B cell (primary cell): ENCODE measurements at regions not wholly inside any gene's neighbourhood (a gene's known extent, or its start where the extent isn't known, plus 50 kb on each side); places are given as distances from the start of the nearest gene placed in this dataset.

Experiments used
- ATAC-seq: fragments of 200-7000 bp; cut with Tn5 transposase; one replicate; pipeline ENCODE4 v1.10.0; 2021; ENCODE audit warnings: low read depth, mild to moderate bottlenecking, moderate number of reproducible peaks, moderate library complexity
- CTCF ChIA-PET: fragments of 350-600 bp; sonication (Branson Sonifier 250); formaldehyde crosslinking; loops from one replicate; lab custom pipeline; 2021; ENCODE audit warnings: antibody characterized with exemption, inconsistent platforms; lab: Charles Lee
- POLR2A ChIA-PET: fragments of 350-600 bp; sonication (Branson Sonifier 250); formaldehyde crosslinking; loops from one replicate; lab custom pipeline; 2021; ENCODE audit warnings: antibody characterized with exemption; lab: Charles Lee
- DNase-seq: peaks from one replicate; pipeline ENCODE4 v3.0.0; 2013
- H2AFZ ChIP-seq: 2 replicates; pipeline ENCODE4 v1.6.1; 2012; ENCODE audit warnings: mild to moderate bottlenecking, low read depth, low read length; ENCODE audit not compliant: insufficient read depth, poor library complexity, severe bottlenecking
- H3K27ac ChIP-seq, 2 donors: 1 replicate in 1 of 2; 2 replicates in 1 of 2; pipeline ENCODE4 v1.5.1; 2012 to 2013; ENCODE audit warnings: low read length in 2 of 2, mild to moderate bottlenecking in 2 of 2, moderate library complexity in 1 of 2
- H3K27me3 ChIP-seq, 4 experiments: fragments of 200-600 bp in 1 of 4; sonication (generic) in 1 of 4; replicated peaks in 1 of 4; 1 replicate in 2 of 4; 2 replicates in 2 of 4; pipeline versions ENCODE4 v1.6.1 to v1.7.0; 2013 to 2016; ENCODE audit warnings: low read length in 3 of 4, mild to moderate bottlenecking in 2 of 4, mixed read lengths in 1 of 4, moderate library complexity in 1 of 4; ENCODE audit not compliant: insufficient read depth in 4 of 4, control insufficient read depth in 3 of 4; ENCODE audit errors: control extremely low read depth in 1 of 4
- H3K36me3 ChIP-seq, 2 experiments: replicated peaks in 1 of 2; 1 replicate in 1 of 2; 2 replicates in 1 of 2; pipeline versions ENCODE4 v1.6.1 to v1.7.1; 2013; ENCODE audit warnings: low read length in 1 of 2; ENCODE audit not compliant: insufficient read depth in 2 of 2, control insufficient read depth in 1 of 2; ENCODE audit errors: control extremely low read depth in 1 of 2, extremely low read depth in 1 of 2
- H3K4me1 ChIP-seq, 2 donors: fragments of 200-600 bp in 1 of 2; sonication (generic) in 1 of 2; 1 replicate in 1 of 2; 2 replicates in 1 of 2; pipeline versions ENCODE4 v1.5.1 to v1.6.1; 2013 to 2017; ENCODE audit warnings: low read length in 2 of 2; ENCODE audit not compliant: control insufficient read depth in 2 of 2, insufficient read depth in 2 of 2
- H3K4me2 ChIP-seq: replicated peaks from 2 replicates; pipeline ENCODE3; 2012; ENCODE audit warnings: mild to moderate bottlenecking, low read depth, low read length; ENCODE audit not compliant: poor library complexity, severe bottlenecking
- H3K4me3 ChIP-seq, 5 experiments: fragments of 200-600 bp in 1 of 5; sonication (generic) in 1 of 5; 1 replicate in 3 of 5; 2 replicates in 2 of 5; pipeline versions ENCODE4 v1.5.1 to v1.7.0; 2011 to 2016; ENCODE audit warnings: low read length in 4 of 5, mild to moderate bottlenecking in 4 of 5, low read depth in 2 of 5, control low read depth in 1 of 5, moderate library complexity in 1 of 5; ENCODE audit not compliant: insufficient read depth in 1 of 5; ENCODE audit errors: control extremely low read depth in 1 of 5, extremely low read depth in 1 of 5
- H3K79me2 ChIP-seq: fragments of 200-600 bp; sonication (generic); one replicate; pipeline ENCODE4 v1.6.0; 2016; ENCODE audit warnings: low read length; ENCODE audit not compliant: control insufficient read depth, insufficient read depth
- H3K9ac ChIP-seq: fragments of 200-600 bp; sonication (generic); 2 replicates; pipeline ENCODE4 v1.6.1; 2017; ENCODE audit warnings: mild to moderate bottlenecking, low read length, moderate library complexity
- H3K9me3 ChIP-seq, 3 donors: one replicate each; pipeline versions ENCODE4 v1.6.1 to v1.7.1; 2013; ENCODE audit warnings: low read length in 2 of 3; ENCODE audit not compliant: control insufficient read depth in 2 of 3, insufficient read depth in 1 of 3; ENCODE audit errors: control extremely low read depth in 1 of 3
- H4K20me1 ChIP-seq: 2 replicates; pipeline ENCODE4 v1.6.0; 2012; ENCODE audit warnings: mild to moderate bottlenecking, low read length; ENCODE audit not compliant: insufficient read depth, control insufficient read depth, poor library complexity, severe bottlenecking
- H3K27ac Mint-ChIP-seq: one replicate; pipeline ENCODE4 v1.8.0; 2021; ENCODE audit warnings: mixed read lengths
- H3K27me3 Mint-ChIP-seq: one replicate; pipeline ENCODE4 v1.8.0; 2021; ENCODE audit warnings: mixed read lengths
- H3K4me1 Mint-ChIP-seq: one replicate; pipeline ENCODE4 v1.8.0; 2021; ENCODE audit warnings: mixed read lengths
- H3K4me3 Mint-ChIP-seq: one replicate; pipeline ENCODE4 v1.8.0; 2021; ENCODE audit warnings: mixed read lengths
- H3K9me3 Mint-ChIP-seq: one replicate; pipeline ENCODE4 v1.8.0; 2022; ENCODE audit warnings: mixed read lengths; ENCODE audit not compliant: insufficient read depth
- CTCF ChIP-seq: fragments of 200-600 bp; IDR thresholded peaks from one replicate; pipeline ENCODE4 v1.8.0; 2022; ENCODE audit warnings: antibody characterized with exemption, mild to moderate bottlenecking
- EZH2 ChIP-seq: IDR thresholded peaks from 2 replicates; pipeline ENCODE4 v1.6.1; 2012; ENCODE audit warnings: borderline replicate concordance, low read depth, mild to moderate bottlenecking, moderate library complexity, low read length; ENCODE audit not compliant: insufficient read depth, poor library complexity, severe bottlenecking
- WGBS: methylation state at CpG from one replicate; pipeline ENCODE4 v1.1.5; 2013; ENCODE audit warnings: missing lambda C conversion rate; ENCODE audit not compliant: insufficient coverage; 5-methylcytosine and 5-hydroxymethylcytosine counted together
- intact Hi-C: fragments of 100-400 bp; cut with micrococcal nuclease; formaldehyde crosslinking; loops from one replicate; pipeline ENCODE4 v1.10.0; 2022

- no peaks in the 10 kb centered on the region for H3K4me1 Mint-ChIP-seq
- Histone ChIP-seq H3K27ac (no peak overlapping the region), H2AFZ (no peak overlapping the region), H3K4me3 (no peak overlapping the region), H3K9me3 (peaks cover 0 to 21% (median 0%) of the 10 kb centered on the region in 3 donors), H4K20me1 (no peaks in the 10 kb centered on the region), H3K4me2 (no peak overlapping the region), H3K36me3 (no peaks in the 10 kb centered on the region), H3K27me3 (no peaks in the 10 kb centered on the region), H3K4me1 (no peaks in the 10 kb centered on the region), H3K9ac (no peak overlapping the region), H3K79me2 (no peaks in the 10 kb centered on the region)
- TF ChIP-seq EZH2 (no peak), CTCF (no peak)
- CTCF ChIA-PET: no interaction called here
- H3K4me3 Mint-ChIP-seq: no peak overlapping the region
- H3K27ac Mint-ChIP-seq: no peak overlapping the region
- no peak for DNase-seq
- WGBS: 91% methylated on average over 23 of the region's 23 CpGs
- intact Hi-C loops: no loop called here
- H3K9me3 Mint-ChIP-seq: peaks cover 10% of the 10 kb centered on the region
- POLR2A ChIA-PET: no interaction called here
- no peak for ATAC-seq
- H3K27me3 Mint-ChIP-seq: no peaks in the 10 kb centered on the region
Observed at GRCh38 chr18:78765637-78766281, 213.9 kb upstream of the SALL3 start.

GRCh38 chr18:78766651-78767533 is 212.7 kb upstream of the SALL3 start:
- H3K4me2 ChIP-seq: no peak overlapping the region
- H3K27me3 ChIP-seq: no peaks in the 10 kb centered on the region
- H3K27ac ChIP-seq: no peak overlapping the region
- H3K4me1 Mint-ChIP-seq: no peaks in the 10 kb centered on the region
- no peak for ATAC-seq
- peaks cover 0 to 27% (median 0%) of the 10 kb centered on the region in 3 donors for H3K9me3 ChIP-seq
- DNase-seq: no peak
- peaks cover 5% of the 10 kb centered on the region for H3K9me3 Mint-ChIP-seq
- no peak for TF ChIP-seq CTCF
- TF ChIP-seq EZH2: no peak
- ChIA-PET CTCF (no interaction called here), POLR2A (no interaction called here)
- no peaks in the 10 kb centered on the region for H3K27me3 Mint-ChIP-seq
- no peaks in the 10 kb centered on the region for H3K4me1 ChIP-seq
- no peak overlapping the region for H2AFZ ChIP-seq
- no peak overlapping the region for H3K4me3 Mint-ChIP-seq
- no peaks in the 10 kb centered on the region for H4K20me1 ChIP-seq
- no peak overlapping the region for H3K27ac Mint-ChIP-seq
- intact Hi-C loops: no loop called here
- no peaks in the 10 kb centered on the region for H3K36me3 ChIP-seq
- no peak overlapping the region for H3K4me3 ChIP-seq
- H3K9ac ChIP-seq: no peak overlapping the region
- no peaks in the 10 kb centered on the region for H3K79me2 ChIP-seq
- WGBS: 84% methylated on average over 29 of the region's 31 CpGs
